Endothelial cell (in vitro differentiated cells): ENCODE measurements at regions not wholly inside any gene's neighbourhood (a gene's known extent, or its start where the extent isn't known, plus 50 kb on each side); places are given as distances from the start of the nearest gene placed in this dataset.

Experiments
- DNase-seq: peaks from one replicate; pipeline ENCODE4 v3.0.0; 2021; ENCODE audit warnings: low spot score
- H3K27ac Mint-ChIP-seq: one replicate; pipeline ENCODE4 v1.8.0; 2021; ENCODE audit warnings: mixed read lengths, inconsistent platforms; ENCODE audit not compliant: unreplicated experiment
- H3K27me3 Mint-ChIP-seq: one replicate; pipeline ENCODE4 v1.8.0; 2021; ENCODE audit warnings: mild to moderate bottlenecking, moderate library complexity, mixed read lengths, inconsistent platforms; ENCODE audit not compliant: unreplicated experiment
- H3K36me3 Mint-ChIP-seq: one replicate; pipeline ENCODE4 v1.8.0; 2021; ENCODE audit warnings: mild to moderate bottlenecking, low read depth, mixed read lengths, inconsistent platforms; ENCODE audit not compliant: unreplicated experiment
- H3K4me1 Mint-ChIP-seq: one replicate; pipeline ENCODE4 v1.8.0; 2021; ENCODE audit warnings: mild to moderate bottlenecking, mixed read lengths, inconsistent platforms; ENCODE audit not compliant: unreplicated experiment
- H3K4me3 Mint-ChIP-seq: one replicate; pipeline ENCODE4 v1.8.0; 2021; ENCODE audit warnings: mild to moderate bottlenecking, mixed read lengths, inconsistent platforms; ENCODE audit not compliant: unreplicated experiment
- H3K9me3 Mint-ChIP-seq: one replicate; pipeline ENCODE4 v1.8.0; 2021; ENCODE audit warnings: mixed read lengths, inconsistent platforms; ENCODE audit not compliant: unreplicated experiment
- CTCF ChIP-seq: fragments of 200-600 bp; sonication (generic); IDR thresholded peaks from one replicate; pipeline ENCODE4 v1.5.0; 2021; ENCODE audit warnings: antibody characterized with exemption; ENCODE audit not compliant: unreplicated experiment

DNA sequence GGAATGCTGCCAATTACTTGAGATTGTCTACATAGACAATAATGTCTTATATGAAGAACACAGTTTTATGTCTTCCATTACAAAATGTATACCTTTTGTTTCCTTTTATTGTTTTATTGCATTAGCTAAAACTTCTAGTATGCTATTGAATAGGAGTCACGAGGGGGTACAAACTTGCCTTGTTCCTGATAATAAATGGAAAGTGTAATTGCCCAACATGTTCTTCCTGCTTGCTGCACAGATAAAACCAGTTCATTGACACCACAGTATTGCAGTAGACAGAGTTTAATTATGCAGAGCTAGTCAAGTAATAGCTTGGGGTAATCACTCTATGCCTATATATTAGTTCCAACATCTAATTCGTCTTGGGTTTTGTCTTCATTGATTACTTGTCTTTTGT lies 1276.2 kb upstream of the NRXN1 start:
- no peaks in the 10 kb centered on the region for H3K9me3 Mint-ChIP-seq
- H3K27me3 Mint-ChIP-seq, result no peaks in the 10 kb centered on the region
- peaks cover 7% of the 10 kb centered on the region for H3K36me3 Mint-ChIP-seq
- H3K4me1 Mint-ChIP-seq, result no peaks in the 10 kb centered on the region
- no peak overlapping the region for H3K27ac Mint-ChIP-seq
- TF ChIP-seq CTCF, result no peak
- no peak for DNase-seq
- H3K4me3 Mint-ChIP-seq, result no peak overlapping the region

GRCh38 chr2:52294628-52295027 lies 1262.7 kb upstream of the NRXN1 start:
- no peak for DNase-seq
- Mint-ChIP-seq H3K4me1 (no peaks in the 10 kb centered on the region), H3K36me3 (no peaks in the 10 kb centered on the region), H3K9me3 (no peaks in the 10 kb centered on the region), H3K27me3 (no peaks in the 10 kb centered on the region), H3K4me3 (no peak overlapping the region), H3K27ac (no peak overlapping the region)
- TF ChIP-seq CTCF, result no peak

- H3K9me3 Mint-ChIP-seq, result no peaks in the 10 kb centered on the region
- H3K4me1 Mint-ChIP-seq, result no peaks in the 10 kb centered on the region
- no peaks in the 10 kb centered on the region for H3K36me3 Mint-ChIP-seq
- no peak overlapping the region for H3K4me3 Mint-ChIP-seq
- H3K27me3 Mint-ChIP-seq, result no peaks in the 10 kb centered on the region
- H3K27ac Mint-ChIP-seq, result no peak overlapping the region
- no peak for TF ChIP-seq CTCF
- DNase-seq, result no peak
These were observed 1260.9 kb upstream of the NRXN1 start for GRCh38 chr2:52292801-52293200.

GRCh38 chr2:52289741-52290140 lies 1257.8 kb upstream of the NRXN1 start:
- Mint-ChIP-seq H3K27ac (no peak overlapping the region), H3K36me3 (no peaks in the 10 kb centered on the region), H3K4me1 (no peaks in the 10 kb centered on the region), H3K27me3 (no peaks in the 10 kb centered on the region), H3K4me3 (no peak overlapping the region), H3K9me3 (no peaks in the 10 kb centered on the region)
- no peak for TF ChIP-seq CTCF
- DNase-seq, result no peak

GRCh38 chr2:52288596-52288995 lies 1256.7 kb upstream of the NRXN1 start:
- no peak overlapping the region for H3K27ac Mint-ChIP-seq
- DNase-seq, result no peak
- peaks cover 3% of the 10 kb centered on the region for H3K27me3 Mint-ChIP-seq
- no peak for TF ChIP-seq CTCF
- no peak overlapping the region for H3K4me3 Mint-ChIP-seq
- H3K4me1 Mint-ChIP-seq, result no peaks in the 10 kb centered on the region
- H3K9me3 Mint-ChIP-seq, result no peaks in the 10 kb centered on the region
- H3K36me3 Mint-ChIP-seq, result no peaks in the 10 kb centered on the region
